Lung (tissue), 11 donors: ENCODE measurements at regions not wholly inside any gene's neighbourhood (a gene's known extent, or its start where the extent isn't known, plus 50 kb on each side); places are given as distances from the start of the nearest gene placed in this dataset.

Experiments
- ATAC-seq: fragments of 200-7000 bp; cut with Tn5 transposase; one replicate; pipeline ENCODE4 v1.9.1; 2020; ENCODE audit warnings: moderate number of reproducible peaks; ENCODE audit not compliant: insufficient read depth, low FRiP score
- DNase-seq, 3 donors: peaks; one replicate each; pipeline ENCODE4 v3.0.0-alpha.2; 2013 to 2017
- H3K27ac ChIP-seq, 2 donors: one replicate each; pipeline ENCODE4 v1.5.1; 2013; ENCODE audit warnings: mild to moderate bottlenecking in 2 of 2, moderate library complexity in 2 of 2, control low read depth in 1 of 2, inconsistent platforms in 1 of 2, low read depth in 1 of 2, low read length in 1 of 2
- H3K27me3 ChIP-seq, 3 donors: one replicate each; pipeline ENCODE4 v1.5.1; 2013; ENCODE audit warnings: low read length in 2 of 3; ENCODE audit not compliant: control insufficient read depth in 3 of 3, insufficient read depth in 3 of 3
- H3K36me3 ChIP-seq, 4 donors: one replicate each; pipeline ENCODE4 v1.5.1; 2013; ENCODE audit warnings: low read length in 4 of 4, mild to moderate bottlenecking in 1 of 4, moderate library complexity in 1 of 4; ENCODE audit not compliant: control insufficient read depth in 4 of 4, insufficient read depth in 4 of 4
- H3K4me1 ChIP-seq, 5 donors: one replicate each; pipeline ENCODE4 v1.5.1; 2013; ENCODE audit warnings: low read length in 5 of 5, mild to moderate bottlenecking in 2 of 5, moderate library complexity in 1 of 5; ENCODE audit not compliant: control insufficient read depth in 5 of 5, insufficient read depth in 5 of 5
- H3K4me3 ChIP-seq: one replicate; pipeline ENCODE4 v1.5.1; 2013; ENCODE audit warnings: mild to moderate bottlenecking, control low read depth, moderate library complexity
- H3K9ac ChIP-seq, 2 donors: one replicate each; pipeline ENCODE4 v1.5.1; 2013; ENCODE audit warnings: low read length in 2 of 2, control low read depth in 1 of 2; ENCODE audit not compliant: insufficient read depth in 1 of 2
- H3K9me3 ChIP-seq, 4 donors: one replicate each; pipeline ENCODE4 v1.5.1; 2013; ENCODE audit warnings: low read length in 3 of 4, mild to moderate bottlenecking in 1 of 4, moderate library complexity in 1 of 4; ENCODE audit not compliant: control insufficient read depth in 4 of 4, insufficient read depth in 3 of 4
- CTCF ChIP-seq: IDR thresholded peaks from 2 replicates; pipeline ENCODE4 v1.5.1; 2012; ENCODE audit warnings: mild to moderate bottlenecking; ENCODE audit errors: control extremely low read depth, extremely low read depth
- WGBS, 2 donors: extraction: QIAGEN DNeasy Blood & Tissue Kit; methylation state at CpG; one replicate each; pipeline ENCODE4 v1.1.7; 2013; 5-methylcytosine and 5-hydroxymethylcytosine counted together
- donor health status: control.
- donor health status: control.
- donor health status: Bipolar disorder and iron deficiency.
- donor health status: healthy.
- donor health status: DM: yes; HTN: yes; CAD: no.

- TF ChIP-seq CTCF = no peak
- no peaks in the 10 kb centered on the region for H3K4me1 ChIP-seq
- no peaks in the 10 kb centered on the region for H3K27me3 ChIP-seq
- no peaks in the 10 kb centered on the region for H3K36me3 ChIP-seq
- no peak overlapping the region for H3K4me3 ChIP-seq
- no peaks in the 10 kb centered on the region for H3K9me3 ChIP-seq
- WGBS, 2 donors = 91 to 93% methylated on average over 1 of the region's 1 CpG
- H3K27ac ChIP-seq = no peak overlapping the region
- no peak overlapping the region for H3K9ac ChIP-seq
- ATAC-seq (no peak), DNase-seq (no peak)
Measured at GRCh38 chr7:93830141-93830925, 60.2 kb downstream of the TFPI2 start.

DNA sequence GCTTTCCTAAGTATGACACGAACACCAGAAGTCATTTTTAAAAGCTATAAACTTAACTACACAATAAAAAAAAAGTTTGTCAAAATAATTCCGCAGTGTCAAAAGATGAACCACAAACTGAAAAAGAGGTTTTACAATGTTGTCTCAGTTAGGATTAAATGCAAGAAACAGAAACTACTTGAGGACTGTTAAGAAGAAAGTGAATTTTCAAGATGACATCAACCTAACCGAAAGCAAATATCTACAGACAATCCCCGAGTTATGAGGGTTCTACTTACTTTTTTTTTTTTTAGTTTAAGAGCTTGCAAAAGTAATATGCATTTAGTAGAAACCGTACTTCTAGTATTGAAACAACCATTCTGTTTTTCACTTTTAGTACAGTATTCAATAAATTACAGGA is 62.3 kb downstream of the TFPI2 start:
- no peak overlapping the region for H3K9ac ChIP-seq
- 81 to 92% methylated on average over 5 of the region's 5 CpGs for WGBS, 2 donors
- no peak overlapping the region for H3K4me3 ChIP-seq
- no peaks in the 10 kb centered on the region for H3K36me3 ChIP-seq
- no peaks in the 10 kb centered on the region for H3K4me1 ChIP-seq
- TF ChIP-seq CTCF = no peak
- H3K9me3 ChIP-seq = no peaks in the 10 kb centered on the region
- no peaks in the 10 kb centered on the region for H3K27me3 ChIP-seq
- H3K27ac ChIP-seq = no peak overlapping the region
- ATAC-seq = no peak
- DNase-seq = no peak

GRCh38 chr7:93823621-93824020 is 66.9 kb downstream of the TFPI2 start:
- H3K36me3 ChIP-seq = no peaks in the 10 kb centered on the region
- H3K9me3 ChIP-seq = no peaks in the 10 kb centered on the region
- DNase-seq = no peak
- no peak overlapping the region for H3K4me3 ChIP-seq
- no peaks in the 10 kb centered on the region for H3K27me3 ChIP-seq
- no peaks in the 10 kb centered on the region for H3K4me1 ChIP-seq
- no peak for TF ChIP-seq CTCF
- no peak for ATAC-seq
- no peak overlapping the region for H3K27ac ChIP-seq
- no peak overlapping the region for H3K9ac ChIP-seq
- 84 to 98% methylated on average over 1 of the region's 1 CpG for WGBS, 2 donors

DNA sequence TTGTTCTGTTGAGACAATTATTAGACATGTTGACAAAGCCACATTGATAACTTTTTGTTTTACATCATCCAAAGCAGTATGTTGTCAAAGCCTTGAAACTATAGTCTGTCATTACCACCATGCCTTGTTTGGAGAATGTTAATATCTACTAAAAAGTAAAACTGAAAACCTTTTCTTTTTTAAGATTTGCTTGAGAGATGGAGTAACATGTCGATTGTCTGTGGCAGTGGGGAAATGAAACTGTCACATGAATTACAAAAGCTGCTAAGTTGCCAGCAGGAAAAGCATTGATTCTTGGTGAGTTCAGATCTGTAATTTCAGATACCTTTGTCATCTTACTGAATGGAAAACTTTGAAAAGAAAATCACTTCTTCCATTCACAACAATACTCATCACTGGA is 69.1 kb downstream of the TFPI2 start:
- no peaks in the 10 kb centered on the region for H3K9me3 ChIP-seq
- no peaks in the 10 kb centered on the region for H3K36me3 ChIP-seq
- H3K9ac ChIP-seq = no peak overlapping the region
- ATAC-seq (no peak), DNase-seq (no peak)
- H3K4me1 ChIP-seq = no peaks in the 10 kb centered on the region
- no peak overlapping the region for H3K27ac ChIP-seq
- no peak overlapping the region for H3K4me3 ChIP-seq
- 37 to 61% methylated on average over 1 of the region's 1 CpG for WGBS, 2 donors
- TF ChIP-seq CTCF = no peak
- no peaks in the 10 kb centered on the region for H3K27me3 ChIP-seq
